HepG2 (cell line): ENCODE measurements at regions not wholly inside any gene's neighbourhood (a gene's known extent, or its start where the extent isn't known, plus 50 kb on each side); places are given as distances from the start of the nearest gene placed in this dataset.

Source experiments
- ATAC-seq: fragments of 200-7000 bp; cut with Tn5 transposase; 3 replicates; pipeline ENCODE4 v1.9.1; 2020; ENCODE audit warnings: mild to moderate bottlenecking, moderate library complexity
- BruUV-seq: library from RNA; stranded (reverse); fragments of 400-500 nt; replicated peaks from 2 replicates; lab custom pipeline; 2021; lab: Mats Ljungman, UMichigan
- CTCF ChIA-PET: fragments of 300-600 bp; formaldehyde crosslinking; extraction: SDS; loops from one replicate; lab custom pipeline; 2021; ENCODE audit warnings: low total read pairs, inconsistent platforms, low intra/inter-chr PET ratio; lab: Yijun Ruan, JAX
- POLR2A ChIA-PET: fragments of 350-600 bp; sonication (Branson Sonifier 250); formaldehyde crosslinking; loops from one replicate; lab custom pipeline; 2020; ENCODE audit warnings: antibody characterized with exemption, inconsistent platforms; lab: Yijun Ruan, JAX
- DNase-seq: peaks from one replicate; pipeline ENCODE4 v3.0.0-alpha.2; 2015; ENCODE audit warnings: low spot score
- FAIRE-seq: peaks from 3 replicates; lab custom pipeline; 2011; peaks lifted over from hg19 to GRCh38; lab: Jason Lieb, UNC
- H2AFZ ChIP-seq: one replicate; pipeline ENCODE4 v1.6.1; 2011; ENCODE audit warnings: low read length, inconsistent platforms
- H3K27ac ChIP-seq: fragments of 300-600 bp; 3 replicates; pipeline ENCODE4 v1.8.0; 2011; ENCODE audit warnings: mixed run types, mild to moderate bottlenecking, mixed read lengths, low read length, inconsistent platforms; ENCODE audit not compliant: insufficient read depth; ENCODE audit errors: extremely low read length
- H3K27me3 ChIP-seq, 2 experiments: fragments of 200-600 bp in 1 of 2; 2 replicates in 1 of 2; 3 replicates in 1 of 2; pipeline versions ENCODE4 v1.6.0 to v1.8.0; 2011; ENCODE audit warnings: low read length in 2 of 2, mild to moderate bottlenecking in 2 of 2, moderate library complexity in 2 of 2, inconsistent platforms in 1 of 2; ENCODE audit not compliant: insufficient read depth in 2 of 2, control insufficient read depth in 1 of 2
- H3K36me3 ChIP-seq, 2 experiments: fragments of 200-600 bp in 1 of 2; replicated peaks in 1 of 2; 2 replicates in 1 of 2; 3 replicates in 1 of 2; pipeline versions ENCODE4 v1.5.1 to v1.8.0; 2011; ENCODE audit warnings: low read length in 2 of 2, inconsistent platforms in 1 of 2; ENCODE audit not compliant: insufficient read depth in 2 of 2, control insufficient read depth in 1 of 2
- H3K4me1 ChIP-seq: 2 replicates; pipeline ENCODE4 v1.5.1; 2012; ENCODE audit warnings: low read length, inconsistent platforms; ENCODE audit not compliant: insufficient read depth
- H3K4me2 ChIP-seq: 2 replicates; pipeline ENCODE4 v1.6.0; 2011; ENCODE audit warnings: low read depth, low read length, inconsistent platforms
- H3K4me3 ChIP-seq, 3 experiments: fragments of 200-600 bp in 1 of 3; sonication (generic), shearing (Covaris generic) in 1 of 3; replicated peaks in 1 of 3; 2 replicates each; pipeline ENCODE4 v1.5.1; 2011 to 2016; ENCODE audit warnings: low read length in 3 of 3, inconsistent platforms in 2 of 3, low read depth in 2 of 3, mild to moderate bottlenecking in 2 of 3, control low read depth in 1 of 3, mixed read lengths in 1 of 3; ENCODE audit not compliant: insufficient read depth in 1 of 3
- H3K79me2 ChIP-seq: one replicate; pipeline ENCODE4 v1.6.1; 2011; ENCODE audit warnings: low read length, inconsistent platforms; ENCODE audit not compliant: insufficient read depth
- H3K9ac ChIP-seq: 2 replicates; pipeline ENCODE4 v1.6.0; 2011; ENCODE audit warnings: mild to moderate bottlenecking, low read depth, low read length, inconsistent platforms; ENCODE audit not compliant: insufficient read depth
- H3K9me3 ChIP-seq: 2 replicates; pipeline ENCODE4 v1.5.1; 2012; ENCODE audit warnings: mild to moderate bottlenecking, low read length
- H4K20me1 ChIP-seq: 2 replicates; pipeline ENCODE4 v1.6.0; 2011; ENCODE audit warnings: inconsistent platforms, mild to moderate bottlenecking, low read length, moderate library complexity; ENCODE audit not compliant: insufficient read depth
- HDAC1 ChIP-seq: sonication (generic); formaldehyde crosslinking; IDR thresholded peaks from 2 replicates; pipeline ENCODE4 v1.5.1; 2020; ENCODE audit warnings: mild to moderate bottlenecking, missing genetic modification reagents
- HMG20A ChIP-seq: IDR thresholded peaks from 2 replicates; pipeline ENCODE4 v1.6.1; 2016; ENCODE audit warnings: borderline replicate concordance
- IRX3 ChIP-seq: sonication (generic); formaldehyde crosslinking; IDR thresholded peaks from 2 replicates; pipeline ENCODE4 v1.8.1; 2023; ENCODE audit warnings: mild to moderate bottlenecking, low read depth, missing genetic modification reagents, borderline replicate concordance
- MED8 ChIP-seq: sonication (generic); formaldehyde crosslinking; IDR thresholded peaks from 2 replicates; pipeline ENCODE4 v1.8.1; 2023; ENCODE audit warnings: mild to moderate bottlenecking, missing genetic modification reagents; ENCODE audit not compliant: insufficient replicate concordance
- NCOA5 ChIP-seq: sonication (generic); formaldehyde crosslinking; IDR thresholded peaks from 2 replicates; pipeline ENCODE4 v1.4.0; 2020; ENCODE audit warnings: missing genetic modification reagents
- RERE ChIP-seq: IDR thresholded peaks from 2 replicates; pipeline ENCODE4 v1.6.1; 2016; ENCODE audit warnings: low read depth, missing genetic modification reagents, missing compliant biosample characterization
- SALL1 ChIP-seq: sonication (generic); formaldehyde crosslinking; IDR thresholded peaks from 2 replicates; pipeline ENCODE4 v1.8.0; 2022; ENCODE audit warnings: mild to moderate bottlenecking, missing genetic modification reagents
- SRSF9 ChIP-seq: fragments of 200-400 bp; formaldehyde crosslinking; IDR thresholded peaks from 2 replicates; pipeline ENCODE4 v1.6.1; 2018; ENCODE audit warnings: borderline replicate concordance, mild to moderate bottlenecking, low read depth, low read length; ENCODE audit not compliant: insufficient read depth, poor library complexity, severe bottlenecking
- TFDP2 ChIP-seq: sonication (generic); formaldehyde crosslinking; IDR thresholded peaks from 2 replicates; pipeline ENCODE4 v1.4.0; 2020; ENCODE audit warnings: missing genetic modification reagents
- ZFP36 ChIP-seq: fragments of 150-350 bp; IDR thresholded peaks from 2 replicates; pipeline ENCODE4 v1.6.1; 2018; ENCODE audit warnings: borderline replicate concordance, low read length, low read depth; ENCODE audit not compliant: partially characterized antibody
- ZNF17 ChIP-seq: sonication (generic); formaldehyde crosslinking; IDR thresholded peaks from 2 replicates; pipeline ENCODE4 v1.5.0; 2020; ENCODE audit warnings: mild to moderate bottlenecking, missing genetic modification reagents
- ZNF564 ChIP-seq: sonication (generic); formaldehyde crosslinking; IDR thresholded peaks from 2 replicates; pipeline ENCODE4 v1.8.1; 2023; ENCODE audit warnings: mild to moderate bottlenecking, missing genetic modification reagents
- ZNF607 ChIP-seq: sonication (generic); formaldehyde crosslinking; IDR thresholded peaks from 2 replicates; pipeline ENCODE4 v1.5.1; 2020; ENCODE audit warnings: missing genetic modification reagents, mild to moderate bottlenecking, borderline replicate concordance
- WGBS: methylation state at CpG from one replicate; pipeline ENCODE4 v1.1.6; 2017; ENCODE audit warnings: low lambda C conversion rate; 5-methylcytosine and 5-hydroxymethylcytosine counted together
- in situ Hi-C: cut with HindIII; loops from 2 replicates; pipeline ENCODE4 v1.10.0; 2017; ENCODE audit warnings: low pct_unique_long_range_greater_than_20kb; ENCODE audit not compliant: extremely low pct_ligation_motif_present
- intact Hi-C: fragments of 100-400 bp; cut with micrococcal nuclease; formaldehyde crosslinking; loops from one replicate; pipeline ENCODE4 v1.10.0; 2022; ENCODE audit not compliant: unreplicated experiment
- TF ChIP-seq, protein P1 (sequence below): sonication (generic); formaldehyde crosslinking; IDR thresholded peaks from 2 replicates; pipeline ENCODE4 v1.5.1; 2020; ENCODE audit warnings: mild to moderate bottlenecking, missing genetic modification reagents, borderline replicate concordance

DNA sequence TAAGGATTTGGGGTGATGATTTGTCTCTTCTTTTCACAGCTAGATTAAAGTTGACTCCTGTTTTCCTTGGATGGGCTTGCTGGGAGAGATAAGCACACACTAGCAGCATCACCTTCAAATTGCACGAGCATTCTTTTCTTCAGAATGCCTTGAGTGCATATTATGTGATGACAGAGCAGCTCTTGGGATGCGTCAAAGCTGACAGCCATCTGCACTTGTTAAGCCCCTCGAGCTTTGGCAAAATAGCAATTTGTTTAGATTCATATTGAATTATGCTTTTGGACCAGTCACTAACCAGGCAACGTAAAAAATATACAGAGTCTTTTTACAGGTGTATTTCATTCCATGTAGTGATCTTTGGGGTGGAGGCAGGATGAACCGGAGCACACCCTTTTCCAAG lies 407.0 kb downstream of the FUT8 start:
- no peaks in the 10 kb centered on the region for H3K4me1 ChIP-seq
- WGBS, result 58% methylated on average over 4 of the region's 5 CpGs
- no TSS peak for BruUV-seq
- H3K4me2 ChIP-seq, result no peak overlapping the region
- no peak overlapping the region for H2AFZ ChIP-seq
- POLR2A ChIA-PET, result no interaction called here
- no peak overlapping the region for H3K4me3 ChIP-seq
- ATAC-seq (no peak), DNase-seq (no peak), FAIRE-seq (no peak)
- H3K9ac ChIP-seq, result no peak overlapping the region
- in situ Hi-C loops, result no loop called here
- H3K36me3 ChIP-seq, result no peaks in the 10 kb centered on the region
- CTCF ChIA-PET, result no interaction called here
- H3K79me2 ChIP-seq, result no peaks in the 10 kb centered on the region
- peaks cover 3 to 15% of the 10 kb centered on the region in 2 experiments; a peak in 4 of 5 replicates for H3K27me3 ChIP-seq
- no peak overlapping the region for H3K27ac ChIP-seq
- H3K9me3 ChIP-seq, result no peaks in the 10 kb centered on the region
- H4K20me1 ChIP-seq, result no peaks in the 10 kb centered on the region
- intact Hi-C loops, result no loop called here
- TF ChIP-seq TFDP2 (CRISPR knock-in tag) (no peak), ZNF17 (CRISPR knock-in tag) (no peak), NCOA5 (CRISPR knock-in tag) (no peak), ZNF607 (CRISPR knock-in tag) (no peak), SRSF9 (no peak), ZFP36 (no peak), HMG20A (CRISPR knock-in tag) (no peak), MED8 (no peak), SALL1 (no peak), ZNF564 (CRISPR knock-in tag) (no peak), HDAC1 (CRISPR knock-in tag) (no peak), RERE (CRISPR knock-in tag) (no peak), IRX3 (CRISPR knock-in tag) (no peak)
- TF ChIP-seq, protein P1, sequence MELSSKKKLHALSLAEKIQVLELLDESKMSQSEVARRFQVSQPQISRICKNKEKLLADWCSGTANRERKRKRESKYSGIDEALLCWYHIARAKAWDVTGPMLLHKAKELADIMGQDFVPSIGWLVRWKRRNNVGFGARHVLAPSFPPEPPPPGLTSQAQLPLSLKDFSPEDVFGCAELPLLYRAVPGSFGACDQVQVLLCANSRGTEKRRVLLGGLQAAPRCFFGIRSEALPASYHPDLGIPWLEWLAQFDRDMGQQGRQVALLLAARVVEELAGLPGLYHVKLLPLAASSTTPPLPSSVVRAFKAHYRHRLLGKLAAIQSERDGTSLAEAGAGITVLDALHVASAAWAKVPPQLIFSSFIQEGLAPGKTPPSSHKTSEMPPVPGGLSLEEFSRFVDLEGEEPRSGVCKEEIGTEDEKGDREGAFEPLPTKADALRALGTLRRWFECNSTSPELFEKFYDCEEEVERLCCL (CRISPR knock-in tag), result no peak
